ENCODE measurements at regions not wholly inside any gene's neighbourhood (a gene's known extent, or its start where the extent isn't known, plus 50 kb on each side); places are given as distances from the start of the nearest gene placed in this dataset.
"Not testable (repeated sequence)": the region's sequence is repeated elsewhere in the genome, so short reads cannot be mapped to it uniquely, and the experiment has no call there.

- no peak overlapping the region for H3K4me3 ChIP-seq (ENCODE audit: low read depth, low read length)
- DNase-seq (ENCODE audit: low read depth): peak; percentile 63
- H3K36me3 ChIP-seq (ENCODE audit: control insufficient read depth, insufficient read depth, low read length): no peaks in the 10 kb centered on the region
- H3K27me3 ChIP-seq (ENCODE audit: control insufficient read depth, insufficient read depth, low read length): no peaks in the 10 kb centered on the region
- no peak for FAIRE-seq
- no peak for TF ChIP-seq CTCF (IDR thresholded peaks at IDR 0.05; ENCODE audit: insufficient read depth, low read length, severe bottlenecking)
These were observed 1180.3 kb upstream of the B3GALT2 start for GRCh38 chr1:194366705-194367104.

- no peaks in the 10 kb centered on the region for H3K36me3 ChIP-seq (ENCODE audit: control insufficient read depth, insufficient read depth, low read length)
- no peaks in the 10 kb centered on the region for H3K27me3 ChIP-seq (ENCODE audit: control insufficient read depth, insufficient read depth, low read length)
- TF ChIP-seq CTCF (IDR thresholded peaks at IDR 0.05; ENCODE audit: insufficient read depth, low read length, severe bottlenecking): no peak
- no peak for FAIRE-seq
- DNase-seq (ENCODE audit: low read depth): no peak
- no peak overlapping the region for H3K4me3 ChIP-seq (ENCODE audit: low read depth, low read length)
These were observed 1175.9 kb upstream of the B3GALT2 start for GRCh38 chr1:194362327-194362726.

GRCh38 chr1:194361374-194362131 lies 1175.1 kb upstream of the B3GALT2 start:
- H3K4me3 ChIP-seq (ENCODE audit: low read depth, low read length): no peak overlapping the region
- TF ChIP-seq CTCF (IDR thresholded peaks at IDR 0.05; ENCODE audit: insufficient read depth, low read length, severe bottlenecking): no peak
- FAIRE-seq: no peak
- no peak for DNase-seq (ENCODE audit: low read depth)
- H3K27me3 ChIP-seq (ENCODE audit: control insufficient read depth, insufficient read depth, low read length): no peaks in the 10 kb centered on the region
- H3K36me3 ChIP-seq (ENCODE audit: control insufficient read depth, insufficient read depth, low read length): no peaks in the 10 kb centered on the region

- no peak for DNase-seq (ENCODE audit: low read depth)
- no peak for TF ChIP-seq CTCF (IDR thresholded peaks at IDR 0.05; ENCODE audit: insufficient read depth, low read length, severe bottlenecking)
- no peak for FAIRE-seq
- Histone ChIP-seq H3K36me3 (ENCODE audit: control insufficient read depth, insufficient read depth, low read length) (no peaks in the 10 kb centered on the region), H3K4me3 (ENCODE audit: low read depth, low read length) (no peak overlapping the region), H3K27me3 (ENCODE audit: control insufficient read depth, insufficient read depth, low read length) (no peaks in the 10 kb centered on the region)
These were observed 1171.8 kb upstream of the B3GALT2 start for GRCh38 chr1:194358208-194358581.

- DNase-seq (ENCODE audit: low read depth); FAIRE-seq; H3K27me3 ChIP-seq (ENCODE audit: control insufficient read depth, insufficient read depth, low read length); H3K36me3 ChIP-seq (ENCODE audit: control insufficient read depth, insufficient read depth, low read length); H3K4me3 ChIP-seq (ENCODE audit: low read depth, low read length): not testable (repeated sequence)
These were observed 1171.3 kb upstream of the B3GALT2 start for GRCh38 chr1:194357573-194358207.

- no peaks in the 10 kb centered on the region for H3K36me3 ChIP-seq (ENCODE audit: control insufficient read depth, insufficient read depth, low read length)
- H3K4me3 ChIP-seq (ENCODE audit: low read depth, low read length): no peak overlapping the region
- H3K27me3 ChIP-seq (ENCODE audit: control insufficient read depth, insufficient read depth, low read length): no peaks in the 10 kb centered on the region
- no peak for TF ChIP-seq CTCF (IDR thresholded peaks at IDR 0.05; ENCODE audit: insufficient read depth, low read length, severe bottlenecking)
- FAIRE-seq (no peak), DNase-seq (ENCODE audit: low read depth) (no peak)
These were observed 1169.2 kb upstream of the B3GALT2 start for GRCh38 chr1:194355488-194356106.

Data from bronchial epithelial cell (primary cell).